Mucosa of descending colon (tissue), 3 donors: ENCODE measurements at regions not wholly inside any gene's neighbourhood (a gene's known extent, or its start where the extent isn't known, plus 50 kb on each side); places are given as distances from the start of the nearest gene placed in this dataset.

Experiments used
- ATAC-seq: fragments of 200-7000 bp; cut with Tn5 transposase; one replicate; pipeline ENCODE4 v1.9.1; 2020; ENCODE audit warnings: mild to moderate bottlenecking, moderate library complexity
- DNase-seq, 3 donors: peaks; one replicate each; pipeline ENCODE4 v3.0.0-alpha.2; 2020
- H3K36me3 ChIP-seq: fragments of 200-600 bp; one replicate; pipeline ENCODE4 v1.8.0; 2021; ENCODE audit warnings: low read depth, mild to moderate bottlenecking
- H3K4me1 ChIP-seq: fragments of 200-600 bp; one replicate; pipeline ENCODE4 v1.8.0; 2021; ENCODE audit warnings: low read depth, mild to moderate bottlenecking
- H3K4me3 ChIP-seq: fragments of 200-600 bp; one replicate; pipeline ENCODE4 v1.8.0; 2021; ENCODE audit warnings: mild to moderate bottlenecking
- H3K9me3 ChIP-seq: fragments of 200-600 bp; one replicate; pipeline ENCODE4 v1.8.0; 2021; ENCODE audit warnings: mild to moderate bottlenecking
- CTCF ChIP-seq: fragments of 200-600 bp; IDR thresholded peaks from one replicate; pipeline ENCODE4 v1.8.0; 2022; ENCODE audit warnings: antibody characterized with exemption, mild to moderate bottlenecking
- intact Hi-C, 2 donors: fragments of 100-400 bp; cut with DNase I in 1 of 2; cut with micrococcal nuclease in 1 of 2; formaldehyde crosslinking; loops; one replicate each; pipeline versions ENCODE4 v1.11.0 to v1.11.1; 2022; cut with DNase I, micrococcal nuclease
- donor health status: DM: no; HTN: no; CAD: no; lungs with moderate emphysema.
- donor health status: DM: no; HTN: no; CAD: no.
- donor health status: DM: no; HTN: yes; CAD: no.

- intact Hi-C loops = no loop called here
- no peak for TF ChIP-seq CTCF
- ATAC-seq (no peak), DNase-seq (no peak)
- Histone ChIP-seq H3K4me1 (no peaks in the 10 kb centered on the region), H3K4me3 (no peak overlapping the region), H3K36me3 (no peaks in the 10 kb centered on the region), H3K9me3 (no peaks in the 10 kb centered on the region)
Observed at GRCh38 chr6:145204301-145204700, 531.0 kb downstream of the EPM2A start.

- Histone ChIP-seq H3K36me3 (no peaks in the 10 kb centered on the region), H3K4me3 (no peak overlapping the region), H3K4me1 (no peaks in the 10 kb centered on the region), H3K9me3 (no peaks in the 10 kb centered on the region)
- intact Hi-C loops = no loop called here
- no peak for TF ChIP-seq CTCF
- ATAC-seq (no peak), DNase-seq (no peak)
Observed at GRCh38 chr6:145206247-145206907, 528.9 kb downstream of the EPM2A start.

- ATAC-seq = no peak
Observed at GRCh38 chr6:145208474-145208873, 526.8 kb downstream of the EPM2A start.

DNA sequence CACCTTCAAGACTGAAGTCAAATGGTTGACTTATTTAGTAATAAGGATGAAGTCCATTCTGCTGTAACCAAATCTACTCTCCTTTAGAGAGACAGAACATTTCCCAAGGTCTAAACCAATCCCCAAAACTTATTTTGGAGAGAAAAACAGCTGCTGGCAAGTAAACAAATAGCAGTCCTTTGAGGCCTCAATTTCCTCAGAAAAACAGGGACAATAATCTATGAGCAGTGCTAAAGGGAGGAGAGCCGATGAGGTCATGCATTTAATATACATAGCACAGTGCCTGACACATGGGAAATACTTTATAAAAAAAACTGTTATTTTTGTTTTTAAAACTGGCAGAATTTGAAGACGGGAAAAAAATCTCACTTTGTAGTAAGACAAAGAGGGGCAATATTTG is 526.0 kb downstream of the EPM2A start:
- no peaks in the 10 kb centered on the region for H3K36me3 ChIP-seq
- intact Hi-C loops = no loop called here
- TF ChIP-seq CTCF = no peak
- DNase-seq (no peak), ATAC-seq (no peak)
- H3K9me3 ChIP-seq = no peaks in the 10 kb centered on the region
- no peaks in the 10 kb centered on the region for H3K4me1 ChIP-seq
- no peak overlapping the region for H3K4me3 ChIP-seq

More at GRCh38 chr6:145208474-145208873, 526.8 kb downstream of the EPM2A start:
- intact Hi-C loops = no loop called here
- no peak for TF ChIP-seq CTCF
- DNase-seq = no peak
- Histone ChIP-seq H3K36me3 (no peaks in the 10 kb centered on the region), H3K9me3 (no peaks in the 10 kb centered on the region), H3K4me3 (no peak overlapping the region), H3K4me1 (no peaks in the 10 kb centered on the region)

DNA sequence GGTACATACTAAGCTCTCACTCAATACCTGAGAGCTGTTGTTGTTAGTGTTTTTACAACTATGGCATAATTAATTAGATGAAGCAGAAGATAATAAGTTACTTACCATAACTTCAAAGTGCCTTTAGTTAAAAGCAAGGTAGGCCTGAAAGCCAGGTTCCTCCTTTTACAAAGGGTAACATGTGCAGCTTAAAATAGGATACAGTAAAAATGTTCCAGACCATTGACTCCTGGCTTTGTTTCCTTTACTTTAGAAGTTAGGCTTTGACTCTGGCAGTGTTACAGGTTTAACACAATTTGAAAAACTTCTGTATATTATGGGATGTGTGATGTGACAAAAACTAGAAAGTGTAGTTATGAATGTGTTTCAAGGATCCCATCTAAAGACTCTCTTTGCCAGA is 522.5 kb downstream of the EPM2A start:
- no peaks in the 10 kb centered on the region for H3K9me3 ChIP-seq
- no peak for TF ChIP-seq CTCF
- H3K36me3 ChIP-seq = no peaks in the 10 kb centered on the region
- intact Hi-C loops = loop anchor here in 1 of 2 donors (10.0 kb wide), 1 partner anchor 628 kb away; no protein-coding TSS in a partner anchor
- no peak overlapping the region for H3K4me3 ChIP-seq
- no peak for ATAC-seq
- H3K4me1 ChIP-seq = no peaks in the 10 kb centered on the region
- DNase-seq = no peak
